Neuronal stem cell (in vitro differentiated cells): ENCODE measurements at regions not wholly inside any gene's neighbourhood (a gene's known extent, or its start where the extent isn't known, plus 50 kb on each side); places are given as distances from the start of the nearest gene placed in this dataset.

Source experiments
- DNase-seq: peaks from one replicate; pipeline ENCODE4 v3.0.0-alpha.2; 2013; ENCODE audit warnings: low spot score
- H2AFZ ChIP-seq: one replicate; pipeline ENCODE4 v1.6.1; 2013; ENCODE audit warnings: mild to moderate bottlenecking, low read length, inconsistent platforms
- H2AK5ac ChIP-seq: 2 replicates; pipeline ENCODE4 v1.6.1; 2013; ENCODE audit warnings: low read depth, mild to moderate bottlenecking, inconsistent platforms, low read length, moderate library complexity, mixed read lengths
- H2BK120ac ChIP-seq: 2 replicates; pipeline ENCODE4 v1.6.1; 2013; ENCODE audit warnings: low read depth, mild to moderate bottlenecking, inconsistent platforms, low read length, moderate library complexity, mixed read lengths
- H2BK12ac ChIP-seq: one replicate; pipeline ENCODE4 v1.6.1; 2013; ENCODE audit warnings: low read length, inconsistent platforms
- H2BK15ac ChIP-seq: 2 replicates; pipeline ENCODE4 v1.6.1; 2013; ENCODE audit warnings: mild to moderate bottlenecking, low read length, inconsistent platforms, mixed read lengths
- H2BK5ac ChIP-seq: one replicate; pipeline ENCODE4 v1.6.1; 2013; ENCODE audit warnings: inconsistent platforms, mild to moderate bottlenecking, low read length, moderate library complexity
- H3K14ac ChIP-seq: one replicate; pipeline ENCODE4 v1.6.1; 2013; ENCODE audit warnings: low read length, inconsistent platforms
- H3K18ac ChIP-seq: 2 replicates; pipeline ENCODE4 v1.6.1; 2013; ENCODE audit warnings: low read length, inconsistent platforms
- H3K23ac ChIP-seq: 2 replicates; pipeline ENCODE4 v1.6.1; 2013; ENCODE audit warnings: low read depth, mild to moderate bottlenecking, mixed read lengths, low read length, inconsistent platforms; ENCODE audit not compliant: poor library complexity
- H3K27ac ChIP-seq: replicated peaks from 3 replicates; pipeline ENCODE4 v1.5.1; 2013; ENCODE audit warnings: low read length, inconsistent platforms
- H3K27me3 ChIP-seq, 3 experiments: 2 replicates each; pipeline ENCODE4 v1.6.1; 2013; ENCODE audit warnings: low read length in 3 of 3, mild to moderate bottlenecking in 2 of 3, inconsistent platforms in 1 of 3, low read depth in 1 of 3, mixed read lengths in 1 of 3, moderate library complexity in 1 of 3; ENCODE audit not compliant: control insufficient read depth in 3 of 3, insufficient read depth in 3 of 3
- H3K36me3 ChIP-seq, 2 donors: replicated peaks in 1 of 2; 2 replicates each; pipeline ENCODE4 v1.6.1; 2013; ENCODE audit warnings: low read length in 2 of 2; ENCODE audit not compliant: control insufficient read depth in 2 of 2, insufficient read depth in 2 of 2
- H3K4ac ChIP-seq: 2 replicates; pipeline ENCODE4 v1.6.1; 2013; ENCODE audit warnings: inconsistent platforms, mild to moderate bottlenecking, low read length, moderate library complexity
- H3K4me1 ChIP-seq, 2 donors: 1 replicate in 1 of 2; 2 replicates in 1 of 2; pipeline ENCODE4 v1.6.1; 2013; ENCODE audit warnings: low read length in 2 of 2, low read depth in 1 of 2; ENCODE audit not compliant: control insufficient read depth in 2 of 2, insufficient read depth in 1 of 2
- H3K4me2 ChIP-seq: one replicate; pipeline ENCODE4 v1.6.1; 2013; ENCODE audit warnings: mild to moderate bottlenecking, low read length, inconsistent platforms; ENCODE audit not compliant: insufficient read depth, poor library complexity, severe bottlenecking
- H3K4me3 ChIP-seq, 2 donors: 2 replicates each; pipeline ENCODE4 v1.5.1; 2013; ENCODE audit warnings: low read length in 2 of 2, mild to moderate bottlenecking in 2 of 2, inconsistent platforms in 1 of 2, moderate library complexity in 1 of 2
- H3K79me1 ChIP-seq: one replicate; pipeline ENCODE4 v1.6.1; 2013; ENCODE audit warnings: low read depth, mild to moderate bottlenecking, inconsistent platforms, low read length, moderate library complexity
- H3K9ac ChIP-seq: one replicate; pipeline ENCODE4 v1.6.1; 2013; ENCODE audit warnings: mild to moderate bottlenecking, low read depth, low read length, inconsistent platforms; ENCODE audit not compliant: poor library complexity
- H3K9me3 ChIP-seq, 2 donors: replicated peaks in 1 of 2; 2 replicates each; pipeline versions ENCODE3 to v1.6.1; 2013; ENCODE audit warnings: low read length in 2 of 2, mild to moderate bottlenecking in 2 of 2, inconsistent platforms in 1 of 2, low read depth in 1 of 2, mixed read lengths in 1 of 2, moderate library complexity in 1 of 2; ENCODE audit not compliant: control insufficient read depth in 2 of 2, insufficient read depth in 1 of 2
- H4K8ac ChIP-seq: one replicate; pipeline ENCODE4 v1.6.1; 2013; ENCODE audit warnings: low read depth, mild to moderate bottlenecking, inconsistent platforms, low read length, moderate library complexity
- H4K91ac ChIP-seq: one replicate; pipeline ENCODE4 v1.6.1; 2013; ENCODE audit warnings: low read length, low read depth, mild to moderate bottlenecking, inconsistent platforms; ENCODE audit not compliant: poor library complexity
- WGBS, 2 donors: extraction: QIAGEN DNeasy Blood & Tissue Kit; methylation state at CpG; one replicate each; pipeline ENCODE4 v1.1.7; 2013; ENCODE audit warnings: missing lambda C conversion rate in 2 of 2, mixed read lengths in 1 of 2; ENCODE audit not compliant: insufficient read length in 2 of 2, insufficient replicate concordance in 1 of 2; ENCODE audit errors: extremely low coverage in 2 of 2; 5-methylcytosine and 5-hydroxymethylcytosine counted together

DNA sequence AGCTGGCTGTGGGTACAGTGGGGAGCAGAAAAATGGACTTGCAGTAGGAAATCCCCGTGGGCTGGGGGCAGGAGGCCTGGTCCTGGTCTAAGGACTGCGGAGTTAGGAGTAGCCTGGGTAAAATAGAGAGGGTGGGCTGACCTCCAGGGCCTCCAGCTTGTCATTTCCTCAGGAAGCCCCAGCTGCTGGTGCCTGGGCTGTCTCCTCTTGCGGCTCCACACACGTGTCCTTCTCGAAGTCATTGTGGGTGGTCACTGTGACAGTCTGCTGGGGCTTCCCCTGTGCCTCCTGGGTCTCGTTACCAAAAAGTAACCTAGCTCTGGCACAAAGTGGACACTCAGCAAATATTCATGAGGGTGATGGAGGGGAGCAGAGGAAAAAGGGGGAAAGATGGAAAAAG lies 259.7 kb downstream of the FGF9 start:
- WGBS, 2 donors: no CpG with 5 or more reads among the region's 6 CpGs
- Histone ChIP-seq H3K4ac (no peak overlapping the region), H3K4me3 (no peak overlapping the region), H2BK5ac (no peak overlapping the region), H3K23ac (no peak overlapping the region), H3K9me3 (no peaks in the 10 kb centered on the region), H3K18ac (peak overlapping the region; percentile 6), H2AFZ (no peak overlapping the region), H3K4me2 (no peak overlapping the region), H3K4me1 (peaks cover 0 to 5% of the 10 kb centered on the region in 2 donors), H4K91ac (no peak overlapping the region), H2AK5ac (peak overlapping the region; percentile 31), H3K79me1 (no peaks in the 10 kb centered on the region), H3K14ac (no peak overlapping the region), H3K9ac (no peak overlapping the region), H3K27ac (no peak overlapping the region), H2BK15ac (no peak overlapping the region), H4K8ac (no peak overlapping the region), H3K27me3 (no peaks in the 10 kb centered on the region), H2BK12ac (no peak overlapping the region), H3K36me3 (no peaks in the 10 kb centered on the region), H2BK120ac (no peak overlapping the region)
- no peak for DNase-seq

DNA sequence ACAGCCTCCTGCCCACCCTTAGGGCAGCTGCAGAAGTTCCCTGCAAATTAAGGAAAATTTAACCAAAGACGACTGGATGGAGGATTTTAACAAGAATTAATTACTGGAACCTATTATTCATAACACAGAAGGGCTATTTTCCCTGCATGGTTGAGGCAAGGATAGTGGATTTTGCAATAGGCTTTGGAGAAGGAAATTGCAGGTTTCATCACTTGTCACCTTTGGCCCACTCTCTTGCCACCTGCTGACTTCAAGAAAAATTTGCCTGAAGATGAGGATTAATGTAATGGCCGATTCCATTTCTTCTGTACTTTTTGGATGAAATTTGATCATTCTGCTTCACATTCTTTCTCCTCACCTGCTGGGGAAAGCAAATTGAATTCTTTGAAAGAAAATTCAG lies 261.7 kb downstream of the FGF9 start:
- H2BK15ac ChIP-seq: no peak overlapping the region
- WGBS, 2 donors: no CpG with 5 or more reads among the region's 2 CpGs
- no peaks in the 10 kb centered on the region for H3K9me3 ChIP-seq
- no peak overlapping the region for H3K4me3 ChIP-seq
- no peak overlapping the region for H3K4ac ChIP-seq
- H3K4me2 ChIP-seq: no peak overlapping the region
- no peak overlapping the region for H3K14ac ChIP-seq
- H2AK5ac ChIP-seq: no peak overlapping the region
- H3K9ac ChIP-seq: no peak overlapping the region
- H2BK12ac ChIP-seq: no peak overlapping the region
- no peak overlapping the region for H3K27ac ChIP-seq
- no peak overlapping the region for H3K23ac ChIP-seq
- no peak overlapping the region for H2AFZ ChIP-seq
- no peaks in the 10 kb centered on the region for H3K79me1 ChIP-seq
- H4K8ac ChIP-seq: no peak overlapping the region
- no peak overlapping the region for H3K18ac ChIP-seq
- no peaks in the 10 kb centered on the region for H3K27me3 ChIP-seq
- H3K36me3 ChIP-seq: no peaks in the 10 kb centered on the region
- no peak overlapping the region for H4K91ac ChIP-seq
- peaks cover 0 to 5% of the 10 kb centered on the region in 2 donors for H3K4me1 ChIP-seq
- no peak for DNase-seq
- H2BK120ac ChIP-seq: no peak overlapping the region
- H2BK5ac ChIP-seq: no peak overlapping the region

DNA sequence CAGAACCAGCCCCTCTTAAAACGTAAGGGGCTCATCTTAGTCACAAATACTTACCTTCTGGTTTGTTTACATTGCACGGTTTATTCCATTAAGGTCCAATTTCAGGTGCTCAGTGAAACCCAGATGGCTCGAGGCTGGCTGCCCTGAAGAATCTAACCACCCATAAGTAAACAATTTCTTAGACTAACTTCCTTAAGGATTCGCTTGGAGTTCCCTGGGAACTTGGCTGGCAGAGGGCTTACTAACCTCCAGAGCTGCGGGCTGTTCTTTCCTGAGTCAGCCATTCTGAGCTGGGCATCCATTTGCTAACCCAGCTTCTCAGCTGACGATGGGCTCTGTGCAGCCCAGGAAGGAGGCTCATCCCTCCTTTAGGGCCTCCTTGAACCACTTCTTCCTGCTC lies 262.1 kb downstream of the FGF9 start:
- Histone ChIP-seq H2BK120ac (no peak overlapping the region), H3K36me3 (no peaks in the 10 kb centered on the region), H3K4ac (no peak overlapping the region), H2BK15ac (no peak overlapping the region), H3K23ac (no peak overlapping the region), H4K91ac (no peak overlapping the region), H3K27me3 (no peaks in the 10 kb centered on the region), H3K9me3 (no peaks in the 10 kb centered on the region), H4K8ac (no peak overlapping the region), H3K27ac (no peak overlapping the region), H3K4me3 (no peak overlapping the region), H3K18ac (no peak overlapping the region), H2BK5ac (no peak overlapping the region), H3K79me1 (no peaks in the 10 kb centered on the region), H2AFZ (no peak overlapping the region), H3K4me1 (peaks cover 0 to 5% of the 10 kb centered on the region in 2 donors), H2BK12ac (no peak overlapping the region), H3K14ac (no peak overlapping the region), H3K4me2 (no peak overlapping the region), H2AK5ac (no peak overlapping the region), H3K9ac (no peak overlapping the region)
- DNase-seq: no peak
- WGBS, 2 donors: no CpG with 5 or more reads among the region's 6 CpGs

DNA sequence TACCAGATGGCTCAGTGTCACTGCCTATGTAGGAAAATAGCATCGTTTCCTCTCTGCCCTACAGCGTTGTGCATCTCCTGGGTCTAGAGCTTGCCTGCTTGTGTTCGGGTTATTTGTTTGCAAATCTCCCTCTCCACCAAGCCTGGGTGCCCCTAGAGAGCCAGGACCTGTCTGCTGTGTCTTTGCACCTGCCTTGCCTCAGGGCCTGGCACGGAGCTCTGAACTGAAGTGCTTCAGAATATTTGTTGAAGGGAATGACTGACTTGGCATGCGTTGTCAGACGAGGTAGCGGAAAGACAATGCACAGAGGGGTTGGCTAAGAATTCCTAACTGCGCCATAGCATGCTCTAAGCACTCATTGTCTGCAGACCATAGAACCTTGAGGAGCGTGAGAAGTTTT lies 263.4 kb downstream of the FGF9 start:
- H4K8ac ChIP-seq: no peak overlapping the region
- H2AFZ ChIP-seq: no peak overlapping the region
- H3K4me2 ChIP-seq: no peak overlapping the region
- no peaks in the 10 kb centered on the region for H3K36me3 ChIP-seq
- H2AK5ac ChIP-seq: no peak overlapping the region
- H3K18ac ChIP-seq: no peak overlapping the region
- H3K9me3 ChIP-seq: no peaks in the 10 kb centered on the region
- no CpG with 5 or more reads among the region's 9 CpGs for WGBS, 2 donors
- H3K9ac ChIP-seq: no peak overlapping the region
- H3K4me3 ChIP-seq: no peak overlapping the region
- H2BK5ac ChIP-seq: no peak overlapping the region
- H3K27me3 ChIP-seq: no peaks in the 10 kb centered on the region
- H2BK15ac ChIP-seq: no peak overlapping the region
- no peak overlapping the region for H2BK12ac ChIP-seq
- no peak overlapping the region for H3K27ac ChIP-seq
- H2BK120ac ChIP-seq: no peak overlapping the region
- no peak for DNase-seq
- H3K14ac ChIP-seq: no peak overlapping the region
- peaks cover 0 to 4% of the 10 kb centered on the region in 2 donors for H3K4me1 ChIP-seq
- H3K23ac ChIP-seq: no peak overlapping the region
- no peaks in the 10 kb centered on the region for H3K79me1 ChIP-seq
- H4K91ac ChIP-seq: no peak overlapping the region
- H3K4ac ChIP-seq: no peak overlapping the region
